NCI-H526 treated with DMSO at 0.1 percent for 48 hours (cell line): ENCODE measurements at regions not wholly inside any gene's neighbourhood (a gene's known extent, or its start where the extent isn't known, plus 50 kb on each side); places are given as distances from the start of the nearest gene placed in this dataset.

ENCODE experiments used
- DNase-seq: peaks from one replicate; lab custom pipeline; 2025; lab: John Stamatoyannopoulos, UW

DNA sequence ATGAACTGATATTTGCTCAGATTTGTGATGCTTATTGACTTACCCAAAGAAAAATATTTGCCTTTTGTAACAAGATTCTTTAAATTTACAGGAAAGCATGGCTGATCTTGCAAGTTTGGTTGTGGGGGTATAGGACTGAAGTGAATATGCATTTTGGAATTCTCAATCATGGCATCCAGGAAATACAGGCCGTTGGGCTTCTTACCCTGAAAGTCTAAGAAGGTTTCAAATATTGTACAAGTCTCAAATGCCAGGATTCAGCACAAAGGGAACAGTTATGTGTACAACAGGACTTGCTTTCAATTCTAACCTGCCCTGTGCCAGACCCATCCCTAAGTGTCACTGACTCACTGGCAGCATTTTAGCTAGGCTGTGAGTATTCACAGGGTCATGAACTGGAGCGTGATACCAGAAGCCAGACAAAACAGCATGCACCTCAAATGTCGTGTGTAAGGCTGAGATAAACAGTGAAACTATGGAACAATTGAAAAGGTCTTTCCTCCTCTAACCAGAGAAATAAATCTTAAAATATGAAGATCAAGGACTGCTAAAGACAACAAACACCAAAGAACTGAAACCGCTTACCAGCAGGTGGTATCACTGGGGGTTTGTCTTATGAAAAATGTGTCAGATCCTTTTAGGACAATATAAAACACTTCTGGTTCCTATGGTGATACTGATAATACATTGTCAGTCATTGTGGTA, 168.6 kb upstream of the RGMB start:
- no peak for DNase-seq

GRCh38 chr5:98605426-98605825, 168.0 kb upstream of the RGMB start:
- no peak for DNase-seq

DNA sequence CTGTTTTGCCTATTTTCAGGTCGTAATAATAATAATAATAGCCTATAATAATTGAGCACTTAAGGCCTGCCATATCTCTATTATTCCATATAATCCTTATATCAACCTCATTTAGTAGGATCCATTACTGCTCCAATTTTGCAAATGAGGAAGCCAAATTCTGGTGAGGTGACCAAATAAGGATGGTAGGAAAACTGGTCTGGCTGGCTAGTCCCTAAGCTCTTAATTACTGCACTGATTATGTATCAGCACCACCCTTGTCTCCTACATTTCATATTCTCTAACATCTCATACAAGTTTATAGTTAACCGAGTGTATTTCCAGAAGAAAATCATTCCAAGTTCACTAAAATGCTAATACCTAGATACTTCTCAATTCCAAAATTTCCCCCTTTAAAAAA, 166.5 kb upstream of the RGMB start:
- DNase-seq = no peak

GRCh38 chr5:98608052-98608451, 165.4 kb upstream of the RGMB start:
- DNase-seq = no peak

GRCh38 chr5:98614341-98614740, 159.1 kb upstream of the RGMB start:
- no peak for DNase-seq

DNA sequence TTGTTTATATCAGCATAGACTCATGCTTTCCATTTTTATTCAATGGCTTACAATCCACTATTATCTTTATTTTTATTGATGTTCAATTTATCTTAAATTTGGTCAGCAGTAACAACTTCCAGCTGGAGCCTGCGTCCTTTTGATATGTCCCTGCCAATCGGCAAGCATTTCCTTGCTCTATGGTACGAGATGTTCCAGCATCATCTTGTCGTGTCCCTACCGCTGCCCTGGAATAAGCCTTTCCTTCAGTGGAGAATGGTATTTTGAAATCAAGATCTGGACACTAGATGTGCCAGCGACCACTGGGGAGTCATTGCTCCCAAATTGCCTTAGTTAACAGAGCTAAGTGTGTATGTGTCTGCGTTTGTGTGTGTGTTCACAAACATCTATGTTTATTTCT, 151.6 kb upstream of the RGMB start:
- no peak for DNase-seq

- no peak for DNase-seq
Measured at GRCh38 chr5:98624145-98624880, 149.2 kb upstream of the RGMB start.

- DNase-seq = no peak
Measured at GRCh38 chr5:98627121-98627520, 146.3 kb upstream of the RGMB start.

DNA sequence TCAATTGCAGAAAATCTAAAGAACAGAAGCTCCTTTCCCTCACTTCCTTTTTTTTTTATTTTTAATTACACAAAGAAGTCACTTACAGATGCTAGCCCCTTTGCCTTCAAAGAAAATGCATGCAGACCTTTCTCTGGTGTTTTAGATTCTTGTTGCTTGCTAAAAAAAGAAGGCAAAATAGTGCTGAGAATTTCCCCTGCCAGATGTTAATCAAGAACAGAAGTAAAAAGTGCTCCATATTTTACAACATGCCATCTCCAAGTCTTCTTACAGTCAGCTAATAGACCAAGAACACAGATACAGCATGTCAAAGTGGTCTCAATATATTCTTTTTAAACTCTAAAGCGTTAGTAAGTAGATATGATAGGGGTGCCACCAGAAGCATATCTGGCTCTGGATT, 142.8 kb upstream of the RGMB start:
- no peak for DNase-seq

DNA sequence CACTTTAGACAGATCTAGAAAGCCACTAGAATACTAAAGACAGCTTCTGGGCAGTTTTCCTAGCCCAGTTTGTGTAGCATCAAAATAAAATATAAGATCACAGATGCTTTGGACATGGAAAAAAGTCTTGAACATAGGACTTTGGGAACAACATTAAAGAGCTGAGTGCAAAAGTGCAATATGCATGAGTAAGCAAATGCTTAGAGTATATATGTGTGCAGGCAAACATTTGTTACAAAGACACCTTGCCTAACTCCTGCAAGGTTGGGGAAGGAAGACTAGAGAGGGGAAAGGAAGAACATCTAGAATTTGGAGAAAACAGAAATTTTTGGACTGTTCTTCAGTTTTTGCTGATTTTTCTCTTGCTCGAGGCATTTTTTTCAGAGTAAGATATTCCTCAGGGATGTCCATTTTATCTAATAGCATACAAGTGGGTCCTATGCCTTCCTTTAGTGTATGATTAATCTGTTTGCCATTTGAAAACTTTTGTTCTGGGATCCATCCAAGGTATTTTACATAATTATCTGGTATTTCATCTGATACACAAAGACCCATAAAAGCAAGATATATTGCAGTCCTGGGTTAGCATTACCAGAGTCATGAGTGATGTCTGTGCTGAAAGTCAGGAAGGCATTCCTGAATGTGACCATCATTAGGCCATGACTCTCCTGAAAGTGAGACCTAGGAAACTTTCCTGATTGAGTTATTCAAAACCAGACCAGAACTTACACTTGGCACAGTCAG, 142.0 kb upstream of the RGMB start:
- DNase-seq = no peak

DNA sequence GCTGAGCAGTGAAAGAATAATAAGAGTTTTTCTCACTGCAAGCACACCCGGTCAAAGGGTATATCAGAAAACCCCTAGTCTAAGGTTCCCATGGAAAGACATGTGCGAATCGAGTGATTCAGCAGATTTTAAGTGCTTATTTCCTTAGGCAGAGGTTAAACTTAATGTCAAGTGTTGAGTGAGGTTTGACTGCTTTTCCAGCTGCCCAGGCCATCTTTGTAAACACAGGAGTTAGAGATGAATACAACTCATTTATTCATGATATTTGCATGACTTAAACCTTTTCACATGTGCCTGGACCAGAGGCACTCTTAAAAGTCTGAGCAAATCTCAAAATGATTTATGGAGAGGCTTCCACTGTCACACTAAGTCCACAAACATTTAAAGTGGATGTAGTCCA, 137.8 kb upstream of the RGMB start:
- no peak for DNase-seq

DNA sequence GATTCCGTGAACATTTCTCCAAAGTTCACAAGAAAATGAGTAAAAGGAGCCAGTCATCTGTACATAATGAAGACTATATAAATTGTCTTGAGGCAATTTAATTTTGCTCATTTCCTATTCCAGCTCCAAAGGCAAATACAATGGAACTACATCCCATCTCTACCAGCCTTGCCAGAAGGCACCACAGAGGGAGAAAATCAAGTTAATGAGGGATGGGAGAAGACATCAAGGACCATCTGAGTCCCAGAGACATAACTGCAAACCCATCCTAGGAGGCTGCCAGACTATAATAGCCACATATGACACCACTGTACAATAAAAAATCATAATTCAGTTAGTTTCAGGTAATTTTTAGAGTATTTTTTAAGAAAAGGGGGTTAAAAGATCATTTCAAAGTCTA, 136.3 kb upstream of the RGMB start:
- DNase-seq = no peak

DNA sequence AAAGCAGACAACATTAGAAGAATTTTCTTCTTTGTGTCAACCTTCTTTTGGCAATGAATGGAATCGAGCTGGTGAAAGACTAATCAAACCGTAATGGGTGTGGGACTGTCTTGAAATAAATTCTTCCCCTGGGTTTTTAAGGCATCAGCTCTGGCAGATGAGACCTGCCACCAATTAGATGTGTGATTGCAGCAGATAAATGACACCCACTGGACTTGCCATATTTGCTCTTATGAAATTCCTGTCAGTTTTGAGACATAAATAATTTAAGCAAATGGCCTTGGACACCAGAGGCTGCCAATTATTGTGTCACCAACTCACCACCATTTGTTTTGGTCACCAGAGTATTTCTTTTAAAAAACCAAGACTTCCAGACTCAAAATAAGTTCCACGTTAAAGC, 135.9 kb upstream of the RGMB start:
- no peak for DNase-seq

DNA sequence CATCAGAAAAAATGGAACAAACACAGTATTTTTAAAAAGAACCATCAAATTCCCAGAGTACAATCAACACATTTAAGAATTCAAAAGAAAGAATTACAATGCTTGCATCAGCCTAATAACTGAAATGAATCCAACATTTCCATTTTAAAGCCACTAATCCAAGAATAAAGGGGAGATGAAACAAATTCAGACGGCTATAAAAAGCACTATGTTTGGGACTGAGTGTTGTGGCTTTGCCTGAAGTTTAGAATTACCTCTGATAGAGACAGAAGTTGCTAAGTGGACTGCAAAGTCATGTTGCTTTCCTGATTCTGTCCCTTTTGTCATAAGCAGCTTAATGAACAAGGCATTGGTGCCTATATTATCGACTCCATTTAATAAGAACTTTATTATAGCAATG, 135.4 kb upstream of the RGMB start:
- DNase-seq = no peak

- no peak for DNase-seq
Measured at GRCh38 chr5:98638701-98639100, 134.8 kb upstream of the RGMB start.

DNA sequence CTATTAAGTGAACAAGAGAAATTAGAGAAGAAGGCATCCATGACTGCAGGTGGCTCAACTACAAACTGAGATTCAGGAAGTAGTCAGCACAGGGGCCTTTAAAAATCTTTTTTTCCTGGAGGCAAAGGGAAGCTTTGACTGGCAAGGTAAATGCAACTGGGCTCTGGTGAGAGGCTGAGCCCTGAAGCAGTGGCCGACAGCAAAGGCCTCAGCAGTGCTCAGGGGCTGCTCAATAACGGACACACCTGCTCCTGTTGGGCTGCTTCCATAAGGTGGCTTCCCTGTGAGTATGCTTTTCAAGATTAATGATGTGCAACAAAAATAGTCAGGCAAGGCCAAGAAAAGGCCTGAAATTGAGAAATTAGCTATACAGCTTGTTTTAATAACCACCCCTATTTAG, 134.2 kb upstream of the RGMB start:
- DNase-seq = no peak

- no peak for DNase-seq
Measured at GRCh38 chr5:98641671-98642070, 131.8 kb upstream of the RGMB start.

DNA sequence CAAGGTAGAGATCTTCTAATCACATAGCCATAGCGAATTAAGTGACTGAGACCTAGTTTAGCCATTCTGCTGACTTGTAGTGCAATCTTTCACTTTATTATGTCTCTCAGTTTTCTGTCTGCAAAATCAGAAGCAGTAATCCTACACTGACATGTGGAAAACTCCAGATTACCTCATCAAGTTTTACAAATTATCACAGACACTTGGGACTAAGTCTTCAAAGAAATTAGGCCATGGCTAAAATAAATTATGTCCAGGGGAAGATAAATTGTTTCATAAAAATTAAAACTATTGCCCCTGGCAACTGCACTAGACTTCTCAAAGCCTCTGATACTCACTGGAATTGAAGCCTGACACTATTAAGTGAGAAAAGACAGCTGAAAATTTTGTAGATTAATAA, 129.9 kb upstream of the RGMB start:
- no peak for DNase-seq

DNA sequence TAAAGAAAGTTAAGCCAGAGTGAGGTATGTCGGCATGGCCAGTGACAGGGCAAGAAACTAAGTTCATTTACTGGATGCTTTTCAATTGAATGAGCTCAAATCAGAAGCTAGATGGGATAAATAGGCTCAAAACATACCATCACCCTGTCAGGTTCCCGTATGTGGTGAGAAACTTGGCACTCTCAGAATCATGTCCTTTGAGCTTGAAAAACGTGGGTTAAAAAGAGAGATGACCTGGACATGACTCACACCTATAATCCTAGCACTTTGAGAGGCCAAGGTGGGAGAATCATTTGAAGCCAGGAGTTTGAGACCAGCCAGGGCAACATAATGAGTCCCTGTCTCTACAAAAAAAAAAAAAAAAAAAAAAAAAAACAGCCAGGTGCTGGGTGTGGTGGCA, 121.7 kb upstream of the RGMB start:
- DNase-seq = no peak

- no peak for DNase-seq
Measured at GRCh38 chr5:98656125-98656795, 117.2 kb upstream of the RGMB start.

- DNase-seq = no peak
Measured at GRCh38 chr5:98656796-98657195, 116.7 kb upstream of the RGMB start.

DNA sequence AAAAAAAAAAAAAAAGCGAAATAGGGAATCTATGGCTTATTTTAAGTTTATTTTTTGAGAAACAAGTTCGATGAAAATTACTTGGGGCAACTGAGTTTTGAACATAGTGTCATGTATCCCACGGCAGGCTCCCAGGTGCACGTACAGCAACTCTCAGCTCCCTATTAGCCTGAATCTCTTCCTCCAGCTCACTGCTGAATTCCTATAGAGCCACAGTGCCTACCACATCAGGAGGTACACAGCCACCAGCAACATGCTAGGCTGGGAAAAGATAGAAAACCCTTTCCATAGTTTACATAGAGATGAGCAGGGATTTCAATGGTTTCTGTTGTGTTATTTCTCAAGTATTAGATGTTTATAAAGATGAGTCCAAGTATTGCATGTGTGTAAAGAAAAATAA, 115.9 kb upstream of the RGMB start:
- DNase-seq = no peak

GRCh38 chr5:98663521-98663920, 109.9 kb upstream of the RGMB start:
- no peak for DNase-seq
